ENCODE measurements at regions not wholly inside any gene's neighbourhood (a gene's known extent, or its start where the extent isn't known, plus 50 kb on each side); places are given as distances from the start of the nearest gene placed in this dataset.
"Not testable (repeated sequence)": the region's sequence is repeated elsewhere in the genome, so short reads cannot be mapped to it uniquely, and the experiment has no call there.

DNA sequence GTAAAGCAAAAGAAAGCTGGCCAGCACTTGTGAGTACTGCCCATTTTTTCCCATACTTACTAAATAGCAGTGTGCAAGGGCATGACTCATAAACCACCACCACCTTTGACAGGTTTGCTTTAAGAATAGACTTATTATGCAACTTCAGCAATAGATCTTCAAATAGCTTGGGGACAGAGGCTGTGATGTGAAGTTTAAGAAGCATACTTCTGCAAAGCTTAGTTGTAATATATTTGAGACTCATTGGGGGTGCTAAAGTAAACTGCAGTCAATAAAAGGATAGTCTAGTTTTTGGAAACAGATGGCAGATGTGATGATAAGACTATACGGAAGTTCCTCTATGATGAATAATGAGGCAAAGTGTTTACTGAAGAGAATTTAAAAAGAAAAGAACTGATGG lies 210.0 kb downstream of the PLA2G4A start:
- ATAC-seq (no peak), DNase-seq (no peak)
- intact Hi-C loops (cut with micrococcal nuclease), result no loop called here

DNA sequence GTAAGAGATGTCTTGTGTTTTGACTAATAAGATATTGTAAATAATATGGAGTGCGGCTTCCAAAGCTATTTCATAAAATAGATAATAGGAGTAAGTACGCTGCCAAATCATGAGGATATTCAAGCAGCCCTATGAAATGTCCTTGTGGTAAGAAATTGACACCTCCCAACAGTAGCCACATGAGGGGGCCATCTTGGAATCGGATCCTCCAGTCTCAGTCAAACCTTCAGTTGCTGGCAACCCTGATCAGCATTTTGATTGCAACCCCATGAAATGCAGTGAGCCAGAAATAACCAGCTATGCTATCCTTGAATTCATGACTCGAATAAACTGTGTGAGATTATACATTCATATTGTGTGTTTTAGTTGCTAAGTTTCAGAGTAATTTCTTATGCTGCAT lies 212.4 kb downstream of the PLA2G4A start:
- ATAC-seq (no peak), DNase-seq (no peak)
- intact Hi-C loops (cut with micrococcal nuclease), result no loop called here

DNA sequence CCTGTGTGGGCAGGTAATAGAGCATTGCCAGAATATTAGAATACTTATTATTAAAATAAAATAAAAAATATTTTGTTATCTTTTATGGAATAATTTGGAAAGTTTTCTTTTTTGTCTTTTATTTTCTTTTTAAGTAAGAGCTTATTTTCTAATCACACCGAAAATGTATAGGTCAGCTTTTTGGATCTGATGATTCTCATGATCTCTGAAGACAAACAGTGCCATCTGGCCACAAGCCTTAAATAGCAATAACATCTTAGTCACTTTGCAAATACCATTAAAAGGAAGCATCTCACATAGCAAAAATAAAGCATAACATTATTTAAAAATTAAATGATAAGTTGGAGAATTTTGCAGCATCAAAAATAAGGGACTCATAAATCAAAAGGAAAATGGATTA lies 213.8 kb downstream of the PLA2G4A start:
- intact Hi-C loops (cut with micrococcal nuclease), result no loop called here
- DNase-seq (no peak), ATAC-seq (no peak)

DNA sequence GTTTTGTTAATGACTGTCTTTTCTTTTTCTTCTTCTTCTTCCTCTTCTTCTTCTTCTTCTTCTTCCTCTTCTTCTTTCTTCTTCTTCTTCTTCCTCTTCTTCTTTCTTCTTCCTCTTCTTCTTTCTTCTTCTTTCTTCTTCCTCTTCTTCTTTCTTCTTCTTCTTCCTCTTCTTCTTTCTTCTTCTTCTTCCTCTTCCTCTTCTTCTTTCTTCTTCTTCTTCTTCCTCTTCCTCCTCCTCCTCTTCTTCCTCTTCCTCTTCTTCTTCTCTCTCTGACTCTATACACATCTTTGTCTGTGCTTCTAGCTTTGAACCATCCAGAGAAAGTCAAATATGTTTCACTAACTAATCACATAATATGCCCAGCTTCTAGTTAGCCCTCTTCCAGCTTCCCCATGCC lies 214.7 kb downstream of the PLA2G4A start:
- ATAC-seq; DNase-seq; intact Hi-C loops (cut with micrococcal nuclease): not testable (repeated sequence)

DNA sequence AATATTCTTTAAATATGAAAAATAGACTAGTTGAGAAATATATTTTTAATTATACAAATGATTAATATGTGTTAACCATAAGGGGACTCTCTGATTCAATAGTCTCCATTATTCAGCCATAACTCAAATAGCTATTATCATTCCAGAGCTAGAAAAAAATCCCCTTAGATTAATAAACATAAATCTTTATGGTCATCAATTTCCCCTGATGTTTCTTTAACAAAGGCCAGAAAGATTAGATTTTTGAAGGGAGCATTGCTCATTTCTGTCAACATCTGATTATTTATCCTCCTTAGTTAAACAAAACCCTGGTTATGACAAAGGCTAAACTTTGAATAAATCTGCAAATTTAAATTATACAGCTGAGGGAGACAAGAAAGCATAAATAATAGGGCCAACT lies 215.7 kb downstream of the PLA2G4A start:
- intact Hi-C loops (cut with micrococcal nuclease), result no loop called here
- DNase-seq, result no peak
- no peak for ATAC-seq

DNA sequence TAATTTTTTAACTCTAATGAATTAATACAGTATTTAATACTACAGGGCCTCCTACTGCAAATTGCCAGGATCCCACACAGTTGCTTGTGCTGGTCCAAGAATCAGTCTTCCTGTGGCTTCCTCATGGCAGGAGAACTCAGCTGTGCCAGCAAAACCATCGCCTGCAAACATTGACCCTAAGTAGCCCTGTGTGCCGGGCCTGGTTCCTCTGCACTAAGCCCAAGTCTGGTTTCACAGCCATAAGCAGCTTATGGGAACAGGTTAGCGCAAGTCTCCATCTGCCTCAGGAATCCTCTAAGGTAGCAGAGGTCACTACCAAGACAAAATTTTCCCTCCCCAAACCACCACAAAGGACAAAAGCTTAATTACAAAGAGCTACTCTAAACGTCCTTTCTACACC lies 216.6 kb downstream of the PLA2G4A start:
- DNase-seq, result no peak
- ATAC-seq, result no peak
- intact Hi-C loops (cut with micrococcal nuclease), result no loop called here

DNA sequence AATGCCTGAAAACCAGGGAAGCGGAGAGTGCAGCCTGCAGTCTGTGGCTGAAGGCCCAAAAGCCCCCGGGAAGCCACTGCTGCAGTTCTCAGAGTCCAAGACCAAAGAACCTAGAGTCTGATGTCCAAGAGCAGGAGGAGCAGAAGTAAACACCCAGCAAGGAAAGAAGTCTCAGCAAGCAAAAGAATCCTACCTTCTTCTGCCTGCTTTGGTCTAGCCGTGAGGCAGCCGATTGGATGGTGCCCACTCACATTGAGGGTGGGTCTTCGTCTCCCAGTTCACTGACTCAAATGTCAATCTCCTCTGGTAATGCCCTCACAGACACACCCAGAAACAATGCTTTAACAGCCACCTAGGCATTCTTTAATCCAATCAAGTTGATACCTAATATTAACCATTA lies 217.5 kb downstream of the PLA2G4A start:
- intact Hi-C loops (cut with micrococcal nuclease), result no loop called here
- ATAC-seq (no peak), DNase-seq (no peak)

DNA sequence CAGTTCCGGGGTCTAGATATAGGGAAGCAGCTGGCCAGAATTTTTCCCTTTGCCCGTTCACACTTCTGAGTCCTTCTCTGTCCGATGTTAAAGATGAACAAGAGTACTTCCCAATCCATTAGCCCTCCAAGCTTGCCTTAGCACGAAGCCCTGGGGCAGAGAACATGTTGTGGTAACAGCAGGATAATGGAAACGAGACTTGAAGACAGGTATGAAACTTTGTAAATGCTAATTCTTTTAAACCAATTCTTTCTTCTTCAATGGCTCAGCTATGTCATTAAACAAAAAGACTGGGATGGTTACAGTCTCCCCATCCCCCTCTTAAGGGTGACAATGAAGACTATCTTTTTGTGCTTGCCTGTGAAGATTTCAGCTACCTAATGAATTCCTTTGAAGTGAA lies 218.5 kb downstream of the PLA2G4A start:
- intact Hi-C loops (cut with micrococcal nuclease), result no loop called here
- DNase-seq, result no peak
- ATAC-seq, result no peak

DNA sequence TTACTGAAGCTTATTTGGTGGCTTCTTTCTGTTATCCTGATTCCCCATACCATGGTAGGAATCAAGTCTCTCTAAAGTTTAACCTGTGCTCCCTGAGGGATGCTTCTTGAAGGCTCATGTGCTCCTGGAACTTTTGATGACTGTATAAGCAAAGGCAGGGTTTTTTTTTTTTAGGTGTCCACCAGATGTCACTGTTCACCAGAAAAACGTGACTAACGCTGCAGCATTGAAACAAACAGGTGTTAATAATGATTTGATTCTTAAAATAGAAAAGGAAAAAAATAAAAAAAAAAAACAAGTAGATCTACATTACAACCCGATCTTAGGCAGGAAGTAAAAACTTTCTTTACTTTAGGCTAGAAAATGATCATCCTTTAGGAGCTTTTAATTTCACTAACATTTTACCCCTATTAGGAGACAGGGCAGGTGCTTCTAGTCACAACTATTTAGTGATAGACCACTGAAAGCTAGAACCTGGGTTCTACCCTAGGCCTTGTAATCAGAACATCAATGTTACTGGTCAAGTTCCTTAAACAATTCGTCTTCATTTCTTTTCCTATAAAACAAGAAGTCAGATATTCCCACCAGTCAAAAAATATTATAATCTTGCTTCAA lies 223.0 kb downstream of the PLA2G4A start:
- no peak for DNase-seq
- intact Hi-C loops (cut with micrococcal nuclease), result no loop called here
- no peak for ATAC-seq

DNA sequence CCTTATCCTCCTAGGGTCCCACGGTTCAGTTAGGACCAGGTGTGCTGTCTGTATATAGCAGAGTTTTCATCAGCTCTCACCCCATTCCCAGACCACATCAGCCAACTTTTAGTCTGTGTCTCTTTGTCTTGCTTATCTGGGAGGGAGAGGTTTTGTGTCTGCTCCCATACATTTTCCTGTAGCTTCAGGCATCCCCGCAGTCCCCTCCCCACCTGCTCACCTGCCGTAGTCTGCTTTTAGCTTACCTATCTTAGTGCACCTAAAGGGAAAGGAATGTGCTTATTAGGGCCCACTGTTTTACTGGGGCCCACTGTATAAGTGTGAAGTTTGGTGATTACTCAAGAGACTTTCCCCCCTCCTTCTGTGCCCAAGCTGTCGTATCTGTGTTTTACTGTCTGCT lies 225.1 kb downstream of the PLA2G4A start:
- DNase-seq (no peak), ATAC-seq (no peak)
- intact Hi-C loops (cut with micrococcal nuclease), result no loop called here

DNA sequence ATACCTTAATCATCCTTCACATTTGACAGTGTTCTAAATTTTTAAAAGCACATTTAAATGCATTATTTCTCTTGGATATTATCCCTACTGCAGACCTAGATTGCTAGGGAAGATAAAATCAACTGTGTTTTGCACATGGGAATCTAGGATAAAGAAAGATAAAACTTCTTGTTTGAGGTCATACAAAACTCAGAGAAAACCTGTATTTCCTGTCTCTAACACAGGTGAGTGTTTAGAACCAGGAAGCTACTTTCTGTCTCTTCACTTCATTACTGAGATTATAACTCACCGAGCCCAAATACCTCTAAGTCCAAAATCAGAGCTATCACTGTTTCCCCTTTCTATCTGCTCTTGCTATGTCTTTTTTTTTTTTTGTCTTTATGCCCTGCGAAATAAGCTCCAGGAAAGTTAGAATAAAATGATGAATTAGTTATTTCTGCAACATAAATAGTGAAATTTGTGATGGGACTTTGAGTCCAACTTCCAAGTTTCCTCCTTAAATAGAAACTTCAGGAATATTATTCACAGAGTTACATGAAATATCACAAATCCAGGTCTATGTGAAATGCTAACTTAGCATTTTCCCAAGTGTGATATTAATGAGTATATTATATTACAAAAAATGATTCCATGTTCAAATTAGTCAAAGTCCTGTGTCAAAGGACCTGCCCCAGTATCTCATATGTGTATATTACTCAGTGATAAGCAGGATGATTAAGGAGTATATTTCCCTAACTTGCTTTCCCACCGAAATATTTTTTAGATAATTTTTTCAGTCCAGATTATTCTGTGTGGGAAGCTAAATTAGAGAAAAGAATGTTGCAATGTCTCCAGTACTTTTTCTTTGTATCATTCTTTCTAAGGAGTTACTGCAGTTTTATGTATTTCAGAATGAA lies 226.4 kb downstream of the PLA2G4A start:
- DNase-seq (no peak), ATAC-seq (no peak)
- intact Hi-C loops (cut with micrococcal nuclease), result no loop called here

DNA sequence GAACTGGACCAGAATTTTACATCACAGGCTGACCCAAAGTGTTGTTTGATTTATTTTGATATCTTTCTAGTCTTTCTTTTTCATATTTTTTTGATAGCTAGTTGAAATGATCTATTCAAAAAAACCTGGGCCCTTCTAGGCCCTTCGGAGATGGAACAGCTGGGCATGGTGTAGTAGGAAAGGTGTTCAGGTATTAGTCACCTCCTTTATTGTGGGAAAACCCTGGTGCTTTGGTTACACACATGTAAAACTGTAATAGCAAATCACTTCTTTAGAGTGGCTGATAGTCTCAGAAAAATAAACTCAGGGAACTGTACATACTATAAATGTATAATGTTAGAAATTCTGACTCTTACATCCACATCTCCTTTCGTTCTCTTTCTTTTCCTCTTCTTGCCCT lies 234.5 kb downstream of the PLA2G4A start:
- ATAC-seq, result no peak
- intact Hi-C loops (cut with micrococcal nuclease), result no loop called here
- no peak for DNase-seq

DNA sequence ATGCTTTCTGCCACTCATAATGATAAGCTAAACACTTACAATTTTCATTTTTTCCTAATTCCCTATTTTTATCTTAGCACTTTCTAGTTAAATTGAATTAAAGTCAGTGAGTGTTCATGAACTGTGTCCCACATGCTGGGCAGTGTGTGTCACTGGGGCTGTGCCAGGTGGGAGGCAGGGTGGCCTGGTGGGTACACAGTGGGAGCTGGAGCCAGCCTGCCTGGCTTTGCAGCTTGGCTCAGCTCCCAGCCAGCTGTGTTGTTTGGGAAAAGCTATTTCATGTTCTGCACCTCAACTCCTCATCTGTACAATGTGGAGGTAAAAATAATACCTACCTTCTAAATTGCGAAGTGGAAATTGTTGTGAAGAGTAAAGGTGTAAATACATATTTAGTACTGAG lies 238.4 kb downstream of the PLA2G4A start:
- ATAC-seq (peak; percentile 45), DNase-seq (no peak)
- intact Hi-C loops (cut with micrococcal nuclease), result no loop called here

DNA sequence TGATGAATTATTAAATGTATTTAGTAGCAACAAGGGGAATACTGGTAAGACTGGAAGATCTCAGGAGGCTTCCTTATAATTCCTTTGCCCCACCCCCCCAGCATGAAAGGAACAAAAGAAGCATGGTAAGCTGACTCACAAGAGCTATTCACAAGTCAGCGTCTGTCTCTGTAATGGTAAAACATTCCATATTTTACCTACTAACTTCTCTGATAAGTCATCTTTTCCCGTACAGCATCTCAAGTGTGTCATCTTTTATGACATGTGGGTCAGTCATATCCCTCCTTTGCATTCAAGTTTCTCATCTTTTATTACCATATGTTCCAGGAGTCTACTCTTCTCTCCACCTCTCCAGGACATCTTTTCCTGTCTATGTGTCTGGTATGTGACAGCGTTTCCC lies 241.3 kb downstream of the PLA2G4A start:
- DNase-seq (no peak), ATAC-seq (no peak)
- intact Hi-C loops (cut with micrococcal nuclease), result no loop called here

DNA sequence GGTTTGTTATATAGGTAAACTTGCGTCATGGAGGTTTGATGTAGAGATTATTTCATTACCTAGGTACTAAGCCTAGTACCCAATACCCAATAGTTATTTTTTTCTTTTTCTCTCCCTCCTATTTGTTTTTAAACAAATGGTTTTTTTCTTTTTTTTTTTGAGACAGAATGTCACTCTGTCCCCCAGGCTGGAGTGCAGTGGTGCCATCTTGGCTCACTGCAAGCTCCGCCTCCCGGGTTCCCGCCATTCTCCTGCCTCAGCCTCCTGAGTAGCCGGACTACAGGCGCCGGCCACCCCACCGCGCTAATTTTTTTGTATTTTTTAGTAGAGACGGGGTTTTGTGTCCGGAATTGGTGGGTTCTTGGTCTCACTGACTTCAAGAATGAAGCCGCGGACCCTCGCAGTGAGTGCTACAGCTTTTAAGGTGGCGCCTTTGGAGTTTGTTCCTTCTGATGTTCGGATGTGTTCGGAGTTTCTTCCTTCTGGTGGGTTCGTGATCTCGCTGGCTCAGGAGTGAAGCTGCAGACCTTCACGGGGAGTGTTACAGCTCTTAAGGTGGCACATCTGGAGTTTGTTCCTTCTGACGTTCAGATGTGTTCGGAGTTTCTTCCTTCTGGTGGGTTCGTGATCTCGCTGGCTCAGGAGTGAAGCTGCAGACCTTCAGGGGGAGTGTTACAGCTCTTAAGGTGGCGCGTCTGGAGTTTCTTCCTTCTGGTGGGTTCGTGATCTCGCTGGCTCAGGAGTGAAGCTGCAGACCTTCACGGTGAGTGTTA lies 243.7 kb downstream of the PLA2G4A start:
- DNase-seq; ATAC-seq; intact Hi-C loops (cut with micrococcal nuclease): not testable (repeated sequence)

DNA sequence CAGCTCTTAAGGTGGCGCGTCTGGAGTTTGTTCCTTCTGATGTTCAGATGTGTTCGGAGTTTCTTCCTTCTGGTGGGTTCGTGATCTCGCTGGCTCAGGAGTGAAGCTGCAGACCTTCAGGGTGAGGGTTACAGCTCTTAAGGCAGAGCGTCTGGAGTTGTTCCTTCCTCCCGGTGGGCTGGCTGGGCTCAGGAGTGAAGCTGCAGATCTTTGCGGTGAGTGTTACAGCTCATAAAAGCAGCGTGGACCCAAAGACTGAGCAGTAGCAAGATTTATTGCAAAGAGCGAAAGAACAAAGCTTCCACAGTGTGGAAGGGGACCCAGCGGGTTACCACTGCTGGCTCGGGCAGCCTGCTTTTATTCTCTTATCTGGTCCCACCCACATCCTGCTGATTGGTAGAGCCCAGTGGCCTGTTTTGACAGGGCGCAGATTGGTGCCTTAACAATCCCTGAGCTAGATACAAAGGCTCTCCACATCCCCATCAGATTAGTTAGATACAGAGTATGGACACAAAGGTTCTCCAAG lies 244.3 kb downstream of the PLA2G4A start:
- intact Hi-C loops (cut with micrococcal nuclease); ATAC-seq; DNase-seq: not testable (repeated sequence)

DNA sequence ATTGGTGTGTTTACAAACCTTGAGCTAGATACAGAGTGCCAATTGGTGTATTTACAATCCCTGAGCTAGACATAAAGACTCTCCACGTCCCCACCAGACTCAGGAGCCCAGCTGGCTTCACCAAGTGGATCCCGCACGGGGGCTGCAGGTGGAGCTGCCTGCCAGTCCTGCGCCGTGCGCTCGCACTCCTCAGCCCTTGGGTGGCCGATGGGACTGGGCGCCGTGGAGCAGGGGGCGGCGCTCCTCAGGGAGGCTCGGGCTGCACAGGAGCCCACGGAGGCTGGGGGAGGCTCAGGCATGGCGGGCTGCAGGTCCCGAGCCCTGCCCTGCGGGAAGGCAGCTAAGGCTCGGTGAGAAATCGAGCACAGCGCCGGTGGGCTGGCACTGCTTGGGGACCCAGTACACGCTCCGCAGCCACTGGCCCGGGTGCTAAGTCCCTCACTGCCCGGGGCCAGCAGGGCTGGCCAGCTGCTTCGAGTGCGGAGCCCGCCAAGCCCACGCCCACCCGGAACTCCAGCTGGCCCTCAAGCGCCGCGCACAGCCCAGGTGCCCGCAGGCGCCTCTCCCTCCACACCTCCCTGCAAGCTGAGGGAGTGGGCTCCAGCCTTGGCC lies 245.0 kb downstream of the PLA2G4A start:
- DNase-seq; intact Hi-C loops (cut with micrococcal nuclease); ATAC-seq: not testable (repeated sequence)

DNA sequence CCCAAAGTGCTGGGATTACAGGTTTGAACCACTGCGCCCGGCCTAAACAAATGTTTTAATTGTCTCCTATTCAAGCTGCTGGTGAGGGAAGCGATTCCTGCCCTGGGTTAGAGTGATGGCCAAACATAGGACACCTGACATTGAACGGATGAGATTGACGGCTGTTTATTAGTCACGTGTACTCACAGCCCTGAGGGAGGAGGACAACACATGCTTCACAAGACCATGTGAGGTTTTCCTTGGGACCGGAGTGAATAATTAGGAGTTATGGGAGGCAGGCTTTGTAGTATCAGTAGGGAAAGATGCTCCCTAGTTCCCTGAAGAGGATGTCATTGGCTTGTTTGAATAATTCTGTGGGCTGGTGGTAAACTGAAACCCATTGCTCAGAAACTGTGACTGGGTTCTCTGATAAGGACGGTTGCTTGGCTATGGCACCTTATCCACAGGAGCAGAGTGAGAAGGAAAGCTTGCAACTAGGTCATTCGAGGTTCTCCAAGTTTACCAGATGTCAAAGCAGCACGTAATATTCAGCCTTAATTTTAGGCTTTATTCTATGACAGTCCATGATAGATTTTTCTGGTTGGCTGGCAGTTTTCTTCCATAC lies 245.8 kb downstream of the PLA2G4A start:
- DNase-seq (no peak), ATAC-seq (no peak)
- intact Hi-C loops (cut with micrococcal nuclease), result no loop called here

DNA sequence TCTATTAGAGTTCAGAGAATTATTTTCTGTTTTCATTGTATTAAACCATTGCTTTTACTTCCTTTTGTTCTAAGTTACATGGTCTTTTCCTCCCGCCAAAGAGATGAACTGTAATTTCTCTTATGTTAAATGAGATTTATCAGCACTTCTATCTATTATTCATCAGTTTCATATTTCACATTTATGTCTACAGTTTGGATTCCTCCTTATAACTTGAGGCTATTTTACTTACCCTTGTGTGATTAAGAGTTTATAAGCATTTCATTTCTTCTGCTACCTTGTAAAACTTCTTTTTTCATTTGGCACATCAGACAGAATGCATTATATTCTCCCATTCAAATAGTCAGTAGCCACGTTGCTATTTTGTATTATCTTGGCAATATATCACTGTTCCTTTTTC lies 248.2 kb downstream of the PLA2G4A start:
- no peak for DNase-seq
- ATAC-seq, result no peak
- intact Hi-C loops (cut with micrococcal nuclease), result no loop called here
